ENCODE measurements at regions not wholly inside any gene's neighbourhood (a gene's known extent, or its start where the extent isn't known, plus 50 kb on each side); places are given as distances from the start of the nearest gene placed in this dataset.

DNA sequence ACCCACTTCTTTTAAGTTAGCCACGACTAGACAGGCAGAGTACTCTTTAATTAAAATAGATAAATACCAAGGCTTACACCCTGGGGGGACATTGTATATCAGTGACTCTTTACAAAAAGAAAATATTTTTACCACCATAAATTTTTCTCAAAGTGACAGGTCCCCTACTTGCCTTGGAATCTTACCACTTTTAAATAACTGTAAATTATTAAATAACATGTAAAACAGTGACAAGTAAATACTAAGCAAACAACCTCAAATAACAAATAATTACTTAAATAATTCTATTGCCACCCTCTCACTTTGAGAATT lies 116.3 kb downstream of the OGFRL1 start:
- Histone ChIP-seq H2AFZ (ENCODE audit: low read depth, low read length) (no peak overlapping the region), H3K9me3 (replicated peaks; ENCODE audit: control insufficient read depth, insufficient read depth, low read length) (no peaks in the 10 kb centered on the region), H3K9me1 (replicated peaks; ENCODE audit: control insufficient read depth, extremely low read depth, insufficient read depth, low read length) (no peaks in the 10 kb centered on the region), H3K27me3 (ENCODE audit: control insufficient read depth in 2 of 2, insufficient read depth in 2 of 2, low read length in 2 of 2) (no peaks in the 10 kb centered on the region), H3K9ac (replicated peaks; ENCODE audit: extremely low read depth, insufficient read depth, low read length) (peak overlapping the region; percentile 97), H3K36me3 (ENCODE audit: control insufficient read depth in 2 of 2, extremely low read depth in 1 of 2, insufficient read depth in 2 of 2, low read length in 2 of 2) (peaks cover 0 to 2% of the 10 kb centered on the region in 2 experiments), H3K79me2 (ENCODE audit: control insufficient read depth, insufficient read depth, low read length) (peaks cover 48% of the 10 kb centered on the region), H3K27ac (ENCODE audit: insufficient read depth, low read depth, low read length) (peak overlapping the region; percentile 95), H3K4me1 (ENCODE audit: control insufficient read depth, extremely low read depth, insufficient read depth, low read length) (peaks cover 90% of the 10 kb centered on the region), H4K20me1 (replicated peaks; ENCODE audit: control insufficient read depth, extremely low read depth, insufficient read depth, low read length) (no peaks in the 10 kb centered on the region), H3K4me3 (replicated peaks in 1 of 3; ENCODE audit: insufficient read depth in 1 of 3, low read depth in 1 of 3, low read length in 3 of 3) (no peak overlapping the region), H3K4me2 (ENCODE audit: insufficient read depth, low read length) (peak overlapping the region; percentile 98)
- dilution Hi-C loops (cut with MboI; ENCODE audit: extremely low pct_ligation_motif_present, low sequenced_read_pairs) (no loop called here), intact Hi-C loops (cut with micrococcal nuclease) (loop anchor here (1.0 kb wide), 4 partner anchors 12 to 74 kb away; no protein-coding TSS in a partner anchor)
- ChIA-PET CTCF (interaction anchor here (0.8 to 8.4 kb wide), 11 partner anchors 9 to 214 kb away, joined by 3 to 53 read pairs (median 8); no protein-coding TSS in a partner anchor), POLR2A (interaction anchor here (0.9 to 1.5 kb wide), 4 partner anchors 9 to 74 kb away, joined by 3 to 7 read pairs (median 6); no protein-coding TSS in a partner anchor)
- no peak for DNase-seq (ENCODE audit: low read depth, low spot score)
- FAIRE-seq, result no peak
- no TSS peak for BruUV-seq (replicated peaks)
- TF ChIP-seq, protein P1, sequence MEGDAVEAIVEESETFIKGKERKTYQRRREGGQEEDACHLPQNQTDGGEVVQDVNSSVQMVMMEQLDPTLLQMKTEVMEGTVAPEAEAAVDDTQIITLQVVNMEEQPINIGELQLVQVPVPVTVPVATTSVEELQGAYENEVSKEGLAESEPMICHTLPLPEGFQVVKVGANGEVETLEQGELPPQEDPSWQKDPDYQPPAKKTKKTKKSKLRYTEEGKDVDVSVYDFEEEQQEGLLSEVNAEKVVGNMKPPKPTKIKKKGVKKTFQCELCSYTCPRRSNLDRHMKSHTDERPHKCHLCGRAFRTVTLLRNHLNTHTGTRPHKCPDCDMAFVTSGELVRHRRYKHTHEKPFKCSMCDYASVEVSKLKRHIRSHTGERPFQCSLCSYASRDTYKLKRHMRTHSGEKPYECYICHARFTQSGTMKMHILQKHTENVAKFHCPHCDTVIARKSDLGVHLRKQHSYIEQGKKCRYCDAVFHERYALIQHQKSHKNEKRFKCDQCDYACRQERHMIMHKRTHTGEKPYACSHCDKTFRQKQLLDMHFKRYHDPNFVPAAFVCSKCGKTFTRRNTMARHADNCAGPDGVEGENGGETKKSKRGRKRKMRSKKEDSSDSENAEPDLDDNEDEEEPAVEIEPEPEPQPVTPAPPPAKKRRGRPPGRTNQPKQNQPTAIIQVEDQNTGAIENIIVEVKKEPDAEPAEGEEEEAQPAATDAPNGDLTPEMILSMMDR (IDR thresholded peaks at IDR 0.05; ENCODE audit: extremely low read depth in 1 of 2, insufficient read depth in 1 of 2, low read depth in 1 of 2, low read length in 2 of 2), result no peak
- TF ChIP-seq FOS (IDR thresholded peaks at IDR 0.05; ENCODE audit: borderline replicate concordance, insufficient read depth, low read length), result no peak
- no peak for TF ChIP-seq MYC (IDR thresholded peaks at IDR 0.05; ENCODE audit: low read depth, low read length)
- no peak for TF ChIP-seq POLR2AphosphoS5 (IDR thresholded peaks at IDR 0.05; ENCODE audit: insufficient read depth, low read depth, low read length)
- no peak for TF ChIP-seq EZH2 (IDR thresholded peaks at IDR 0.05; ENCODE audit: borderline replicate concordance, low read depth, low read length, severe bottlenecking)

DNA sequence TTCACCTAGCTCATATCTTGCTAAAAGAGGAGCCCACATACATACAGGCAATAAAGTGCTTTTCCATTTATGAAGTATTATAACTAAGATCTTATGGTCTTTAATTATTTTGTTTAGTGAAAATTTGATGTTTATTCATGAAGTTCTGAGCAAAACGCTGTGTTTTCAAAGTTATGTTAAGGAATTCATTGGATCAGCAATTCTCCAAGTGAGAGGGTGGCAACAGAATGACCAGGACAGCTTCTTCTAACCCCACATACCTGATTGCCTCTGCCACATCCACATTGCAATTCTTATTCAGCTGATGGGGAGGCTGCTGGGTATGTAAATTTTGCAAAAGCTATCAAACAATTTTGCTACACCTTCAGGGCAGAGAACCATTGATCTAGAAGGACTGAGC lies 116.8 kb downstream of the OGFRL1 start:
- Histone ChIP-seq H3K79me2 (ENCODE audit: control insufficient read depth, insufficient read depth, low read length) (peaks cover 47% of the 10 kb centered on the region), H2AFZ (ENCODE audit: low read depth, low read length) (no peak overlapping the region), H4K20me1 (replicated peaks; ENCODE audit: control insufficient read depth, extremely low read depth, insufficient read depth, low read length) (no peaks in the 10 kb centered on the region), H3K4me2 (ENCODE audit: insufficient read depth, low read length) (peak overlapping the region; percentile 98), H3K9ac (replicated peaks; ENCODE audit: extremely low read depth, insufficient read depth, low read length) (peak overlapping the region; percentile 97), H3K27me3 (ENCODE audit: control insufficient read depth in 2 of 2, insufficient read depth in 2 of 2, low read length in 2 of 2) (no peaks in the 10 kb centered on the region), H3K36me3 (ENCODE audit: control insufficient read depth in 2 of 2, extremely low read depth in 1 of 2, insufficient read depth in 2 of 2, low read length in 2 of 2) (peaks cover 2 to 3% of the 10 kb centered on the region in 2 experiments), H3K4me1 (ENCODE audit: control insufficient read depth, extremely low read depth, insufficient read depth, low read length) (peaks cover 86% of the 10 kb centered on the region), H3K9me1 (replicated peaks; ENCODE audit: control insufficient read depth, extremely low read depth, insufficient read depth, low read length) (no peaks in the 10 kb centered on the region), H3K4me3 (replicated peaks in 1 of 3; ENCODE audit: insufficient read depth in 1 of 3, low read depth in 1 of 3, low read length in 3 of 3) (no peak overlapping the region), H3K9me3 (replicated peaks; ENCODE audit: control insufficient read depth, insufficient read depth, low read length) (no peaks in the 10 kb centered on the region), H3K27ac (ENCODE audit: insufficient read depth, low read depth, low read length) (peak overlapping the region; percentile 95)
- BruUV-seq (replicated peaks), result no TSS peak
- FAIRE-seq (no peak), DNase-seq (ENCODE audit: low read depth, low spot score) (no peak)
- dilution Hi-C loops (cut with MboI; ENCODE audit: extremely low pct_ligation_motif_present, low sequenced_read_pairs) (no loop called here), intact Hi-C loops (cut with micrococcal nuclease) (no loop called here)
- POLR2A ChIA-PET, result interaction anchor here (0.9 to 1.2 kb wide), 2 partner anchors 10 to 13 kb away, joined by 3 to 7 read pairs; no protein-coding TSS in a partner anchor
- CTCF ChIA-PET, result interaction anchor here (0.8 to 8.4 kb wide), 8 partner anchors 10 to 104 kb away, joined by 3 to 53 read pairs (median 12); no protein-coding TSS in a partner anchor
- TF ChIP-seq MYC (IDR thresholded peaks at IDR 0.05; ENCODE audit: low read depth, low read length), result no peak
- TF ChIP-seq FOS (IDR thresholded peaks at IDR 0.05; ENCODE audit: borderline replicate concordance, insufficient read depth, low read length), result no peak
- no peak for TF ChIP-seq GATA2 (IDR thresholded peaks at IDR 0.05; ENCODE audit: insufficient read depth, insufficient read length, low read depth, low read length)
- TF ChIP-seq POLR2AphosphoS5 (IDR thresholded peaks at IDR 0.05; ENCODE audit: insufficient read depth, low read depth, low read length), result no peak
- no peak for TF ChIP-seq JUN (IDR thresholded peaks at IDR 0.05; ENCODE audit: borderline replicate concordance, insufficient read depth, insufficient read length, low read depth)
- TF ChIP-seq, protein P2, sequence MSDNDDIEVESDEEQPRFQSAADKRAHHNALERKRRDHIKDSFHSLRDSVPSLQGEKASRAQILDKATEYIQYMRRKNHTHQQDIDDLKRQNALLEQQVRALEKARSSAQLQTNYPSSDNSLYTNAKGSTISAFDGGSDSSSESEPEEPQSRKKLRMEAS (IDR thresholded peaks at IDR 0.05; ENCODE audit: insufficient read depth, insufficient read length), result no peak
